Thoracic aorta (tissue), 2 donors: ENCODE measurements at regions not wholly inside any gene's neighbourhood (a gene's known extent, or its start where the extent isn't known, plus 50 kb on each side); places are given as distances from the start of the nearest gene placed in this dataset.

Experiments
- ATAC-seq: fragments of 150-250 bp; one replicate; pipeline ENCODE4 v1.8.0; 2017; ENCODE audit warnings: low read depth; ENCODE audit not compliant: insufficient number of reproducible peaks, low FRiP score
- DNase-seq: peaks from one replicate; pipeline ENCODE4 v3.0.0-alpha.2; 2020; ENCODE audit warnings: low spot score
- H3K27ac ChIP-seq, 2 donors: fragments of 200-600 bp; sonication (generic); 1 replicate in 1 of 2; 2 replicates in 1 of 2; pipeline ENCODE4 v1.5.1; 2016; ENCODE audit warnings: mild to moderate bottlenecking in 2 of 2, moderate library complexity in 2 of 2
- H3K27me3 ChIP-seq: fragments of 200-600 bp; sonication (generic); replicated peaks from 2 replicates; pipeline ENCODE4 v1.6.0; 2016; ENCODE audit warnings: mild to moderate bottlenecking; ENCODE audit not compliant: insufficient read depth
- H3K36me3 ChIP-seq: fragments of 200-600 bp; sonication (generic); one replicate; pipeline ENCODE4 v1.5.1; 2016
- H3K4me1 ChIP-seq, 2 donors: fragments of 200-600 bp; sonication (generic); 1 replicate in 1 of 2; 2 replicates in 1 of 2; pipeline versions ENCODE4 v1.5.1 to v1.6.0; 2016; ENCODE audit warnings: low read depth in 2 of 2, mild to moderate bottlenecking in 1 of 2; ENCODE audit not compliant: control insufficient read depth in 1 of 2
- H3K4me3 ChIP-seq: fragments of 200-600 bp; sonication (generic); 2 replicates; pipeline ENCODE4 v1.5.1; 2016; ENCODE audit warnings: mild to moderate bottlenecking
- H3K9me3 ChIP-seq: fragments of 200-600 bp; sonication (generic); 2 replicates; pipeline ENCODE4 v1.5.1; 2016
- CTCF ChIP-seq: fragments of 200-600 bp; sonication (generic); IDR thresholded peaks from one replicate; pipeline ENCODE4 v1.5.1; 2019; ENCODE audit warnings: antibody characterized with exemption

GRCh38 chr5:167355346-167355745, 936.1 kb upstream of the WWC1 start:
- H3K9me3 ChIP-seq = no peaks in the 10 kb centered on the region
- no peak overlapping the region for H3K4me3 ChIP-seq
- no peak for DNase-seq
- TF ChIP-seq CTCF = no peak
- H3K27me3 ChIP-seq = no peaks in the 10 kb centered on the region
- no peak for ATAC-seq
- H3K4me1 ChIP-seq = no peaks in the 10 kb centered on the region
- H3K36me3 ChIP-seq = no peaks in the 10 kb centered on the region
- H3K27ac ChIP-seq = no peak overlapping the region

- no peaks in the 10 kb centered on the region for H3K36me3 ChIP-seq
- H3K9me3 ChIP-seq = no peaks in the 10 kb centered on the region
- TF ChIP-seq CTCF = no peak
- H3K4me1 ChIP-seq = no peaks in the 10 kb centered on the region
- no peak for ATAC-seq
- no peaks in the 10 kb centered on the region for H3K27me3 ChIP-seq
- H3K4me3 ChIP-seq = no peak overlapping the region
- no peak overlapping the region for H3K27ac ChIP-seq
- no peak for DNase-seq
Observed at GRCh38 chr5:167356374-167356773, 935.1 kb upstream of the WWC1 start.

GRCh38 chr5:167358868-167359492, 932.5 kb upstream of the WWC1 start:
- Histone ChIP-seq H3K27ac (no peak overlapping the region), H3K4me1 (no peaks in the 10 kb centered on the region), H3K36me3 (no peaks in the 10 kb centered on the region), H3K27me3 (no peaks in the 10 kb centered on the region), H3K4me3 (no peak overlapping the region), H3K9me3 (no peaks in the 10 kb centered on the region)
- DNase-seq (no peak), ATAC-seq (no peak)
- TF ChIP-seq CTCF = no peak

- TF ChIP-seq CTCF = no peak
- Histone ChIP-seq H3K36me3 (no peaks in the 10 kb centered on the region), H3K4me3 (no peak overlapping the region), H3K27ac (no peak overlapping the region), H3K27me3 (no peaks in the 10 kb centered on the region), H3K9me3 (no peaks in the 10 kb centered on the region), H3K4me1 (no peaks in the 10 kb centered on the region)
- ATAC-seq (no peak), DNase-seq (no peak)
Observed at GRCh38 chr5:167361795-167362194, 929.6 kb upstream of the WWC1 start.

GRCh38 chr5:167363065-167363464, 928.4 kb upstream of the WWC1 start:
- H3K4me3 ChIP-seq = no peak overlapping the region
- no peaks in the 10 kb centered on the region for H3K36me3 ChIP-seq
- H3K27me3 ChIP-seq = no peaks in the 10 kb centered on the region
- H3K9me3 ChIP-seq = no peaks in the 10 kb centered on the region
- DNase-seq (no peak), ATAC-seq (no peak)
- H3K4me1 ChIP-seq = no peaks in the 10 kb centered on the region
- no peak overlapping the region for H3K27ac ChIP-seq
- no peak for TF ChIP-seq CTCF
